ENCODE measurements at regions not wholly inside any gene's neighbourhood (a gene's known extent, or its start where the extent isn't known, plus 50 kb on each side); places are given as distances from the start of the nearest gene placed in this dataset.
"Not testable (repeated sequence)": the region's sequence is repeated elsewhere in the genome, so short reads cannot be mapped to it uniquely, and the experiment has no call there.

- Histone ChIP-seq H3K27ac (ENCODE audit: low read depth) (no peak overlapping the region), H3K36me3 (ENCODE audit: insufficient read depth) (no peaks in the 10 kb centered on the region), H3K4me1 (ENCODE audit: insufficient read depth) (no peaks in the 10 kb centered on the region), H3K4me3 (ENCODE audit: low read depth, low read length) (no peak overlapping the region)
- no peak for DNase-seq (ENCODE audit: extremely low spot score)
- WGBS: 93% methylated on average over 1 of the region's 1 CpG
Observed at GRCh38 chr2:220747736-220748135, 824.4 kb downstream of the EPHA4 start.

GRCh38 chr2:220748875-220749479 is 823.1 kb downstream of the EPHA4 start:
- Histone ChIP-seq H3K27ac (ENCODE audit: low read depth) (no peak overlapping the region), H3K36me3 (ENCODE audit: insufficient read depth) (no peaks in the 10 kb centered on the region), H3K4me3 (ENCODE audit: low read depth, low read length) (no peak overlapping the region), H3K4me1 (ENCODE audit: insufficient read depth) (no peaks in the 10 kb centered on the region)
- no peak for DNase-seq (ENCODE audit: extremely low spot score)
- 76% methylated on average over 12 of the region's 12 CpGs for WGBS

GRCh38 chr2:220753486-220753885 is 818.6 kb downstream of the EPHA4 start:
- H3K36me3 ChIP-seq (ENCODE audit: insufficient read depth): no peaks in the 10 kb centered on the region
- WGBS: 81% methylated on average over 3 of the region's 3 CpGs
- no peak overlapping the region for H3K4me3 ChIP-seq (ENCODE audit: low read depth, low read length)
- no peak overlapping the region for H3K27ac ChIP-seq (ENCODE audit: low read depth)
- H3K4me1 ChIP-seq (ENCODE audit: insufficient read depth): no peaks in the 10 kb centered on the region
- no peak for DNase-seq (ENCODE audit: extremely low spot score)

DNA sequence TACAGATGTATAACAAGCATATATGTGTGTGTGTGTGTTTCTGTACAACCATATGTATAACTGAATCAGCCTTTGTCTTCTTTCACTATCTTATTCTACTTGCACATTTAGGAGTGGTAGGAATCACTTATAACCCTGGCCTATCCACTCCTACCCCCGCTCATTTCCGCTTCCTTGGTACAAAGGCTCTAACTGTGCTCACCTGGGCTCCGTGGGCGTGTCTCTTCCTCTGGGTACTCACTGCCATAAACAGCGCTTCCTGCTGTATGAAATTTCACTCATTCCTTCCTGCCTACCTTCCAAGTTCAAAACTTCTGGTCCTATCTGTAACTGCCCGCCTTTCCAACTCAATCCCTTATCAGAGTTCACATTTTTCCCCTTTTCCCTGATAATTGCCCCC is 815.5 kb downstream of the EPHA4 start:
- no peak overlapping the region for H3K27ac ChIP-seq (ENCODE audit: low read depth)
- H3K4me1 ChIP-seq (ENCODE audit: insufficient read depth): no peaks in the 10 kb centered on the region
- no peak for DNase-seq (ENCODE audit: extremely low spot score)
- H3K36me3 ChIP-seq (ENCODE audit: insufficient read depth): no peaks in the 10 kb centered on the region
- no peak overlapping the region for H3K4me3 ChIP-seq (ENCODE audit: low read depth, low read length)
- WGBS: 83% methylated on average over 6 of the region's 6 CpGs

DNA sequence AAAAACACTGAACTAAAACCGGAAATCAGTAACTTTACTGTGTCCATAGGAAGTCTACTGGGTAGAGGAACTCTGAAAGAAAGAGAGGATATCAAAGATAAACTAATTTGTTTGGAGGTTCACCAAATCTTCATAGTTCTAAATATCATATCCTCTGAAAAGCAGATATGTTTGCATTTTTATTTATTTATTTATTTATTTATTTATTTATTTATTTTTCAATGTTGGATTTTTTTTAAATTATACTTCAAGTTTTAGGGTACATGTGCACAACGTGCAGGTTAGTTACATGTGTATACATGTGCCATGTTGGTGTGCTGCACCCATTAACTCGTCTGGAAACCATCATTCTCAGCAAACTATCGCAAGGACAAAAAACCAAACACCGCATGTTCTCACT is 813.7 kb downstream of the EPHA4 start:
- H3K4me3 ChIP-seq (ENCODE audit: low read depth, low read length); DNase-seq (ENCODE audit: extremely low spot score); H3K4me1 ChIP-seq (ENCODE audit: insufficient read depth); H3K27ac ChIP-seq (ENCODE audit: low read depth); H3K36me3 ChIP-seq (ENCODE audit: insufficient read depth): not testable (repeated sequence)
- WGBS: 96% methylated on average over 5 of the region's 5 CpGs

DNA sequence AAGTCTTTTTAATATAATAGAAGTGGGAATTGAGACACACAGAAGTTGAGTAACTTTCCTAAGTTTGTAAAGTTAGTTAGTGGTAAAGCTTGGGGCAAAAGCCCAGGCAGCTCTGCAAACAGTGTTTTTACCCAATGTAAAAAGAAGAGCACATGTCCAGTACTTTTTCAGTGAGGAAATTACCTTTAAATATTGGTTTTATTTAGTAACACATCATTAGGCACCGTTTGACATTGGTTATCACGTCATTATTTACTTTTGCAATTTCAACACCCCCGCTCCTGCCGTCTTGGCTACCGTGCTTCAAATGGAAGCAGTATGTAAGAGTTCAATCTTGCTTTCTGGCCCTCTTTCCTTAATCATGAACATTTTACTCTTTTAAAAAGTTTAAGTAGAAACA is 807.9 kb downstream of the EPHA4 start:
- WGBS: 69% methylated on average over 5 of the region's 5 CpGs
- no peak for DNase-seq (ENCODE audit: extremely low spot score)
- Histone ChIP-seq H3K36me3 (ENCODE audit: insufficient read depth) (no peaks in the 10 kb centered on the region), H3K4me3 (ENCODE audit: low read depth, low read length) (no peak overlapping the region), H3K4me1 (ENCODE audit: insufficient read depth) (no peaks in the 10 kb centered on the region), H3K27ac (ENCODE audit: low read depth) (no peak overlapping the region)

GRCh38 chr2:220767591-220768255 is 804.4 kb downstream of the EPHA4 start:
- H3K36me3 ChIP-seq (ENCODE audit: insufficient read depth): no peaks in the 10 kb centered on the region
- no peak overlapping the region for H3K27ac ChIP-seq (ENCODE audit: low read depth)
- DNase-seq (ENCODE audit: extremely low spot score): no peak
- H3K4me1 ChIP-seq (ENCODE audit: insufficient read depth): no peaks in the 10 kb centered on the region
- H3K4me3 ChIP-seq (ENCODE audit: low read depth, low read length): no peak overlapping the region
- WGBS: 79% methylated on average over 3 of the region's 3 CpGs

GRCh38 chr2:220775856-220776488 is 796.1 kb downstream of the EPHA4 start:
- Histone ChIP-seq H3K27ac (ENCODE audit: low read depth) (no peak overlapping the region), H3K36me3 (ENCODE audit: insufficient read depth) (peaks cover 2% of the 10 kb centered on the region), H3K4me1 (ENCODE audit: insufficient read depth) (no peaks in the 10 kb centered on the region), H3K4me3 (ENCODE audit: low read depth, low read length) (no peak overlapping the region)
- DNase-seq (ENCODE audit: extremely low spot score): no peak
- WGBS: 66% methylated on average over 2 of the region's 2 CpGs

DNA sequence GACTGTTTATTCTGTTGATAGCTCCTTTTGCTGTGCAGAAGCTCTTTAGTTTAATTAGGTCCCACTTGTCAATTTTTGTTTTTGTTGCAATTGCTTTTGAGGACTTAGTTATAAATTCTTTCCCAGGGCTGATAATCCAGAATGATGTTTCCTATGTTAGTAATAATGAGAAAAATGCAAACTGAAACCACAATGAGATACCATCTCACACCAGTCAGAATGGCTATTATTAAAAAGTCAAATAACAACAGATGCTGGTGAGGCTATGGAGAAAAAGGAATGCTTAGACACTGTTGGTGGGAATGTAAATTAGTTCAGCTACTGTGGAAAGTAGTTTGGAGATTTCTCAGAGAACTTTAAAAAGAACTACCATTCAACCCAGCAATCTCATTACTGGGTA is 793.0 kb downstream of the EPHA4 start:
- not testable (repeated sequence) for H3K27ac ChIP-seq (ENCODE audit: low read depth); H3K4me1 ChIP-seq (ENCODE audit: insufficient read depth); DNase-seq (ENCODE audit: extremely low spot score); H3K36me3 ChIP-seq (ENCODE audit: insufficient read depth); H3K4me3 ChIP-seq (ENCODE audit: low read depth, low read length)

- 82% methylated on average over 1 of the region's 1 CpG for WGBS
Observed at GRCh38 chr2:220779511-220779910, 792.6 kb downstream of the EPHA4 start.

GRCh38 chr2:220779931-220780330 is 792.2 kb downstream of the EPHA4 start:
- Histone ChIP-seq H3K36me3 (ENCODE audit: insufficient read depth) (peaks cover 2% of the 10 kb centered on the region), H3K4me3 (ENCODE audit: low read depth, low read length) (no peak overlapping the region), H3K27ac (ENCODE audit: low read depth) (no peak overlapping the region), H3K4me1 (ENCODE audit: insufficient read depth) (no peaks in the 10 kb centered on the region)
- WGBS: 28% methylated on average over 2 of the region's 2 CpGs
- DNase-seq (ENCODE audit: extremely low spot score): peak; percentile 40

More at GRCh38 chr2:220779511-220779910, 792.6 kb downstream of the EPHA4 start:
- H3K27ac ChIP-seq (ENCODE audit: low read depth): no peak overlapping the region
- H3K36me3 ChIP-seq (ENCODE audit: insufficient read depth): peaks cover 2% of the 10 kb centered on the region
- H3K4me3 ChIP-seq (ENCODE audit: low read depth, low read length): no peak overlapping the region
- H3K4me1 ChIP-seq (ENCODE audit: insufficient read depth): no peaks in the 10 kb centered on the region
- DNase-seq (ENCODE audit: extremely low spot score): no peak

- DNase-seq (ENCODE audit: extremely low spot score): no peak
- no peak overlapping the region for H3K27ac ChIP-seq (ENCODE audit: low read depth)
- peaks cover 2% of the 10 kb centered on the region for H3K36me3 ChIP-seq (ENCODE audit: insufficient read depth)
- WGBS: 60% methylated on average over 5 of the region's 5 CpGs
- no peaks in the 10 kb centered on the region for H3K4me1 ChIP-seq (ENCODE audit: insufficient read depth)
- no peak overlapping the region for H3K4me3 ChIP-seq (ENCODE audit: low read depth, low read length)
Observed at GRCh38 chr2:220781622-220782241, 790.4 kb downstream of the EPHA4 start.

DNA sequence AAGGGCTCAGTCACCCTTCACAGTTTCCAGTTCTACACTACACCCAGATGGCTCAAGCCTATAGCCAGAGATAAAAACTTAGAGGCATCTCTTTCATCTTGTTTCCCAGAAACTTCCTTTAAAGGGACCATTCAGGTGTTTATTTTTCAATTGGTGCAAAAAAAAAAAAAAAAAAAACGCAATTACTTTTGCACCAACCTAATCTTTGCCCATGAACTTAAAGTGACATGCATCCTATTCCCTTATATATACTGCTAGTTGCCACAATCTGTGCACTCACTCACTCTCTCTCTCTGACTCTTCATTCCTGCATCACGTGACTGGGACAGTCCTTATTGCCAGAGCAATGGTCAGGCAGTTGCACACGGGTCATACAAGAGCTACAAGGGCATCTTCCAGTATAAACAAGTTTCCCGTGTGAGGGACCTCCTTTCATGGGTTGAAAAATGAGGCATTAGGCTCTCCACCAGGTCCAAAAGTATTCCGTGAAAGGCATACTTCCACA is 789.4 kb downstream of the EPHA4 start:
- Histone ChIP-seq H3K36me3 (ENCODE audit: insufficient read depth) (peaks cover 2% of the 10 kb centered on the region), H3K4me3 (ENCODE audit: low read depth, low read length) (no peak overlapping the region), H3K27ac (ENCODE audit: low read depth) (no peak overlapping the region), H3K4me1 (ENCODE audit: insufficient read depth) (no peaks in the 10 kb centered on the region)
- no peak for DNase-seq (ENCODE audit: extremely low spot score)
- 91% methylated on average over 5 of the region's 5 CpGs for WGBS

DNA sequence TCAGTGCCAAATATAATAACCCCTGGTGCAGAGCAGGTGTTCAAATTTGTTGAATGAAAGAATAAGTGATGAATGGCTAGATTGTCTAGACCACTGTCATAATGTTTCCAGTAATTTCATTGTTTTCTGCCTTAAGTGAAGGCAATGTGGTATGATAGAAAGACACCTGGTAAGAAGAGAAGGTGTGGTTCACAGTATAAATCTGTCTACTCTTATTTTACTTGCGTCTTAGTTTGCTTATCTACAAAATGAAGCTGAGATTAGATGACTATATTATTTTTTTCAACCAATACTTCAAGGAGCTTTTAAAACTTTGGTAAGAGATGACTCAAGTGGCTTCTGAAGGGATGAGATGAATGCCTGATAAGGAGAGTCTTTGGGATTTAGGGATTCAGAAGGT is 788.4 kb downstream of the EPHA4 start:
- no peak for DNase-seq (ENCODE audit: extremely low spot score)

More for the DNA sequence above, 788.4 kb downstream of the EPHA4 start:
- Histone ChIP-seq H3K4me3 (ENCODE audit: low read depth, low read length) (no peak overlapping the region), H3K4me1 (ENCODE audit: insufficient read depth) (no peaks in the 10 kb centered on the region), H3K27ac (ENCODE audit: low read depth) (no peak overlapping the region), H3K36me3 (ENCODE audit: insufficient read depth) (peaks cover 2% of the 10 kb centered on the region)
- WGBS: 64% methylated on average over 1 of the region's 1 CpG
